ENCODE measurements at regions not wholly inside any gene's neighbourhood (a gene's known extent, or its start where the extent isn't known, plus 50 kb on each side); places are given as distances from the start of the nearest gene placed in this dataset.

DNA sequence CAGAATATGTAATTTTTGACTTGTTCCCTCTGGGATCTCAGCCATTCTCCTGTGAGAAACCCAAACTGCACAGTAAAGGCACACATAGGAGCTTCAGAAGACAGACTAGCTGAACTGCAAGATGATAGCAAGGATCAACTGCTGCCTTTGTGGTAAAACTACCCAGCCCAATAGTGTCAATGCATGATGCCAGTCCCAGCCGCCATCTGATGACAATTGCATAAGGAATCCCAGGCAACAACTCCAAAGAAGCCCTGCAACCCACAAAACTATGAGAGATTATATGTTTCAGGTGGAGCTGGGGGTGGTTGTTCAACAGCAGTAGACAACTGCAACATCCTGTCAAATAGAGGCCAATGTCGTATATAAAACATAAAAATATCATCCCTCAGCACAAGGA lies 192.4 kb upstream of the ARPP21 start:
- no peak for TF ChIP-seq CTCF (IDR thresholded peaks at IDR 0.05)
- TF ChIP-seq POLR2A (IDR thresholded peaks at IDR 0.05) = no peak

All from Peyer's patch (tissue), 4 donors.